Neural cell (in vitro differentiated cells): ENCODE measurements at regions not wholly inside any gene's neighbourhood (a gene's known extent, or its start where the extent isn't known, plus 50 kb on each side); places are given as distances from the start of the nearest gene placed in this dataset.

Experiments used
- H2AFZ ChIP-seq: fragments of 200-600, 300-800 bp; sonication (generic), shearing (Covaris generic); 2 replicates; pipeline ENCODE4 v1.6.0; 2014; ENCODE audit warnings: low read depth, mild to moderate bottlenecking, antibody characterized with exemption, low read length, moderate library complexity
- H3F3A ChIP-seq: fragments of 200-600 bp; shearing (Covaris generic); 2 replicates; pipeline ENCODE4 v1.6.1; 2016; ENCODE audit warnings: mild to moderate bottlenecking, moderate library complexity, mixed read lengths, antibody characterized with exemption, low read length; ENCODE audit not compliant: insufficient read depth, poor library complexity, severe bottlenecking
- H3K27ac ChIP-seq: fragments of 200-600, 300-800 bp; sonication (generic), shearing (Covaris generic); 2 replicates; pipeline ENCODE4 v1.5.1; 2014; ENCODE audit warnings: mild to moderate bottlenecking, low read length, moderate library complexity
- H3K27me3 ChIP-seq: fragments of 300-800, 200-600 bp; sonication (generic), shearing (Covaris generic); 2 replicates; pipeline ENCODE4 v1.6.0; 2014; ENCODE audit warnings: mild to moderate bottlenecking, low read depth, low read length, moderate library complexity; ENCODE audit not compliant: insufficient read depth
- H3K36me3 ChIP-seq: fragments of 300-800, 200-600 bp; sonication (generic), shearing (Covaris generic); 2 replicates; pipeline ENCODE4 v1.5.1; 2014; ENCODE audit warnings: mild to moderate bottlenecking, antibody characterized with exemption, low read length, moderate library complexity; ENCODE audit not compliant: insufficient read depth
- H3K4me2 ChIP-seq: fragments of 300-800, 200-600 bp; sonication (generic), shearing (Covaris generic); 2 replicates; pipeline ENCODE4 v1.6.0; 2014; ENCODE audit warnings: mild to moderate bottlenecking, low read length
- H3K4me3 ChIP-seq: fragments of 300-800, 200-600 bp; sonication (generic), shearing (Covaris generic); 2 replicates; pipeline ENCODE4 v1.5.1; 2014; ENCODE audit warnings: mild to moderate bottlenecking, low read length, moderate library complexity
- H3K79me2 ChIP-seq: fragments of 200-600 bp; shearing (Covaris generic); replicated peaks from 2 replicates; pipeline ENCODE4 v1.6.0; 2014; ENCODE audit warnings: mild to moderate bottlenecking, low read length, moderate library complexity; ENCODE audit not compliant: insufficient read depth
- H3K9ac ChIP-seq: fragments of 300-800, 200-600 bp; sonication (generic), shearing (Covaris generic); 2 replicates; pipeline ENCODE4 v1.6.1; 2016; ENCODE audit warnings: mild to moderate bottlenecking, low read length, mixed read lengths
- H3K9me2 ChIP-seq: fragments of 200-600 bp; shearing (Covaris generic); 2 replicates; pipeline ENCODE4 v1.6.1; 2016; ENCODE audit warnings: mild to moderate bottlenecking, low read length, mixed read lengths; ENCODE audit not compliant: insufficient read depth
- H3K9me3 ChIP-seq: fragments of 200-600, 300-800 bp; sonication (generic), shearing (Covaris generic); 2 replicates; pipeline ENCODE4 v1.6.1; 2016; ENCODE audit warnings: mild to moderate bottlenecking, mixed run types, low read length, moderate library complexity, mixed read lengths
- H4K20me1 ChIP-seq: fragments of 200-600 bp; shearing (Covaris generic); 2 replicates; pipeline ENCODE4 v1.6.1; 2016; ENCODE audit warnings: mild to moderate bottlenecking, mixed run types; ENCODE audit not compliant: insufficient read depth
- CTCF ChIP-seq: fragments of 450-650 bp; IDR thresholded peaks from 2 replicates; pipeline ENCODE4 v1.5.1; 2014; ENCODE audit warnings: antibody characterized with exemption, mild to moderate bottlenecking, moderate library complexity; ENCODE audit not compliant: poor library complexity, severe bottlenecking
- EP300 ChIP-seq: fragments of 450-650 bp; conservative IDR thresholded peaks from 2 replicates; pipeline ENCODE4 v1.6.1; 2014; ENCODE audit warnings: antibody characterized with exemption, mild to moderate bottlenecking, moderate library complexity; ENCODE audit not compliant: poor library complexity, severe bottlenecking
- EZH2 ChIP-seq: fragments of 200-600, 300-800 bp; shearing (Covaris generic), sonication (generic); IDR thresholded peaks from 2 replicates; pipeline ENCODE4 v1.6.1; 2014; ENCODE audit warnings: antibody characterized with exemption, low read length, borderline replicate concordance, mild to moderate bottlenecking; ENCODE audit not compliant: insufficient read depth, poor library complexity, severe bottlenecking
- MXI1 ChIP-seq: fragments of 450-650 bp; conservative IDR thresholded peaks from 2 replicates; pipeline ENCODE4 v1.6.1; 2014; ENCODE audit warnings: antibody characterized with exemption, mild to moderate bottlenecking; ENCODE audit not compliant: poor library complexity, severe bottlenecking
- POLR2AphosphoS5 ChIP-seq: IDR thresholded peaks from 2 replicates; pipeline ENCODE4 v1.6.1; 2012
- RAD21 ChIP-seq: fragments of 450-650 bp; conservative IDR thresholded peaks from 2 replicates; pipeline ENCODE4 v1.6.1; 2014; ENCODE audit warnings: antibody characterized with exemption, mild to moderate bottlenecking, moderate library complexity
- REST ChIP-seq: IDR thresholded peaks from 2 replicates; pipeline ENCODE4 v1.6.1; 2012; ENCODE audit warnings: borderline replicate concordance
- SMC3 ChIP-seq: fragments of 450-650 bp; conservative IDR thresholded peaks from 2 replicates; pipeline ENCODE4 v1.6.1; 2014; ENCODE audit warnings: antibody characterized with exemption, mild to moderate bottlenecking, moderate library complexity; ENCODE audit not compliant: poor library complexity
- TAF1 ChIP-seq: IDR thresholded peaks from 2 replicates; pipeline ENCODE4 v1.6.1; 2012; ENCODE audit warnings: low read depth

DNA sequence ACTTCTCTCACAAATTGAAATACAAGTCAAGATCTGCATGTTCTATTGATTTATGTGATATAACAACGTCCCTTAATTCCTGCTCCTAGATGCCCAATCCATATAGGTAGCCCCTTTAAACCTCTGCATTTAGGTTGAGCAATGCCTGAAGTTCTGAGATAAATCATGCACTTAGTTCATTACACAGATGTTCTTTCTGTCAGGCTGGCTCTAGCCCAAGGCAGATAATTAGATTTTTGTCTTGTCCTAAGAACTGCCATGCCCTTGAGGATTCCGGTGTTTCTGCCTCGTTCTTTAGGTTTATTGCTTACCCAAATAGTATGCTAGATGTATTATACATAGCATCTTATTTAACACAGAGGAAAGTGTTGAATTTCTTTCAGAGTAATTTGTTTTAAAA is 143.1 kb downstream of the TRAM1L1 start:
- H2AFZ ChIP-seq: no peak overlapping the region
- H3K27ac ChIP-seq: no peak overlapping the region
- no peaks in the 10 kb centered on the region for H3K27me3 ChIP-seq
- no peaks in the 10 kb centered on the region for H3K9me3 ChIP-seq
- H3K4me3 ChIP-seq: no peak overlapping the region
- H4K20me1 ChIP-seq: no peaks in the 10 kb centered on the region
- H3K79me2 ChIP-seq: no peaks in the 10 kb centered on the region
- no peaks in the 10 kb centered on the region for H3F3A ChIP-seq
- H3K9me2 ChIP-seq: no peaks in the 10 kb centered on the region
- H3K4me2 ChIP-seq: no peak overlapping the region
- H3K36me3 ChIP-seq: no peaks in the 10 kb centered on the region
- TF ChIP-seq EP300 (no peak), RAD21 (no peak), SMC3 (no peak), POLR2AphosphoS5 (no peak), CTCF (no peak), TAF1 (no peak), MXI1 (no peak), EZH2 (no peak), REST (no peak)
- no peak overlapping the region for H3K9ac ChIP-seq

- Histone ChIP-seq H3F3A (no peaks in the 10 kb centered on the region), H3K4me3 (no peak overlapping the region), H3K79me2 (no peaks in the 10 kb centered on the region), H3K4me2 (no peak overlapping the region), H4K20me1 (no peaks in the 10 kb centered on the region), H3K9me3 (no peaks in the 10 kb centered on the region), H3K9ac (no peak overlapping the region), H2AFZ (no peak overlapping the region), H3K9me2 (no peaks in the 10 kb centered on the region), H3K36me3 (no peaks in the 10 kb centered on the region), H3K27ac (no peak overlapping the region), H3K27me3 (peaks cover 14% of the 10 kb centered on the region)
- TF ChIP-seq CTCF: no peak
- no peak for TF ChIP-seq REST
- no peak for TF ChIP-seq EP300
- TF ChIP-seq RAD21: no peak
- no peak for TF ChIP-seq SMC3
- no peak for TF ChIP-seq MXI1
- no peak for TF ChIP-seq EZH2
- no peak for TF ChIP-seq POLR2AphosphoS5
- no peak for TF ChIP-seq TAF1
Observed at GRCh38 chr4:116930329-116930728, 155.0 kb downstream of the TRAM1L1 start.
